Endothelial cell (in vitro differentiated cells): ENCODE measurements at regions not wholly inside any gene's neighbourhood (a gene's known extent, or its start where the extent isn't known, plus 50 kb on each side); places are given as distances from the start of the nearest gene placed in this dataset.
A peak's percentile ranks its signal among the peaks of the same experiment; 100 is the strongest.

Experiments
- DNase-seq: peaks from one replicate; pipeline ENCODE4 v3.0.0; 2021; ENCODE audit warnings: low spot score
- H3K27ac Mint-ChIP-seq: one replicate; pipeline ENCODE4 v1.8.0; 2021; ENCODE audit warnings: mixed read lengths, inconsistent platforms; ENCODE audit not compliant: unreplicated experiment
- H3K27me3 Mint-ChIP-seq: one replicate; pipeline ENCODE4 v1.8.0; 2021; ENCODE audit warnings: mild to moderate bottlenecking, moderate library complexity, mixed read lengths, inconsistent platforms; ENCODE audit not compliant: unreplicated experiment
- H3K36me3 Mint-ChIP-seq: one replicate; pipeline ENCODE4 v1.8.0; 2021; ENCODE audit warnings: mild to moderate bottlenecking, low read depth, mixed read lengths, inconsistent platforms; ENCODE audit not compliant: unreplicated experiment
- H3K4me1 Mint-ChIP-seq: one replicate; pipeline ENCODE4 v1.8.0; 2021; ENCODE audit warnings: mild to moderate bottlenecking, mixed read lengths, inconsistent platforms; ENCODE audit not compliant: unreplicated experiment
- H3K4me3 Mint-ChIP-seq: one replicate; pipeline ENCODE4 v1.8.0; 2021; ENCODE audit warnings: mild to moderate bottlenecking, mixed read lengths, inconsistent platforms; ENCODE audit not compliant: unreplicated experiment
- H3K9me3 Mint-ChIP-seq: one replicate; pipeline ENCODE4 v1.8.0; 2021; ENCODE audit warnings: mixed read lengths, inconsistent platforms; ENCODE audit not compliant: unreplicated experiment
- TF ChIP-seq, protein P1 (sequence below): fragments of 200-600 bp; sonication (generic); IDR thresholded peaks from one replicate; pipeline ENCODE4 v1.5.0; 2021; ENCODE audit warnings: antibody characterized with exemption; ENCODE audit not compliant: unreplicated experiment

DNA sequence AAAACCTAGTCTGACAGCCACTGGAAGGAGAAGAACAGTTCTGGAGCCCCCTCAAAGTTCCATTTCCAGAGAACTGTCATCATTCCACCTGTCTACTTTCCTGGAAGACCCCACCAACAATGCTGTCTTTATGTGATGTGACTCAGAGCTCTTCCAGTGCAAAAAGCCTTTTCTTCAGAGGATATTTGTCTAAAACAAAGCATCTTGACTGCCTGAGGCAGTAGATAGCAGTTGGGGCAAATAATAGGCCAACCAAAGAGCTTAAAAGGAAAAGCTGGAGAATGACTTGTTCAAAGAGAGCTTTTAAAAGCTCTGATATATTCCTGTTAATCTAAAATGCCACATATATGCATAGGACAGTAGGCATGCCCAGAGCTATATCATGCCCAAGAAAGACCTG, 62.6 kb downstream of the MIS18A start:
- no peaks in the 10 kb centered on the region for H3K36me3 Mint-ChIP-seq
- peaks cover 3% of the 10 kb centered on the region for H3K27me3 Mint-ChIP-seq
- no peak for DNase-seq
- no peaks in the 10 kb centered on the region for H3K9me3 Mint-ChIP-seq
- H3K4me1 Mint-ChIP-seq: peaks cover 2% of the 10 kb centered on the region
- no peak overlapping the region for H3K27ac Mint-ChIP-seq
- TF ChIP-seq, protein P1, sequence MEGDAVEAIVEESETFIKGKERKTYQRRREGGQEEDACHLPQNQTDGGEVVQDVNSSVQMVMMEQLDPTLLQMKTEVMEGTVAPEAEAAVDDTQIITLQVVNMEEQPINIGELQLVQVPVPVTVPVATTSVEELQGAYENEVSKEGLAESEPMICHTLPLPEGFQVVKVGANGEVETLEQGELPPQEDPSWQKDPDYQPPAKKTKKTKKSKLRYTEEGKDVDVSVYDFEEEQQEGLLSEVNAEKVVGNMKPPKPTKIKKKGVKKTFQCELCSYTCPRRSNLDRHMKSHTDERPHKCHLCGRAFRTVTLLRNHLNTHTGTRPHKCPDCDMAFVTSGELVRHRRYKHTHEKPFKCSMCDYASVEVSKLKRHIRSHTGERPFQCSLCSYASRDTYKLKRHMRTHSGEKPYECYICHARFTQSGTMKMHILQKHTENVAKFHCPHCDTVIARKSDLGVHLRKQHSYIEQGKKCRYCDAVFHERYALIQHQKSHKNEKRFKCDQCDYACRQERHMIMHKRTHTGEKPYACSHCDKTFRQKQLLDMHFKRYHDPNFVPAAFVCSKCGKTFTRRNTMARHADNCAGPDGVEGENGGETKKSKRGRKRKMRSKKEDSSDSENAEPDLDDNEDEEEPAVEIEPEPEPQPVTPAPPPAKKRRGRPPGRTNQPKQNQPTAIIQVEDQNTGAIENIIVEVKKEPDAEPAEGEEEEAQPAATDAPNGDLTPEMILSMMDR: no peak
- H3K4me3 Mint-ChIP-seq: no peak overlapping the region

DNA sequence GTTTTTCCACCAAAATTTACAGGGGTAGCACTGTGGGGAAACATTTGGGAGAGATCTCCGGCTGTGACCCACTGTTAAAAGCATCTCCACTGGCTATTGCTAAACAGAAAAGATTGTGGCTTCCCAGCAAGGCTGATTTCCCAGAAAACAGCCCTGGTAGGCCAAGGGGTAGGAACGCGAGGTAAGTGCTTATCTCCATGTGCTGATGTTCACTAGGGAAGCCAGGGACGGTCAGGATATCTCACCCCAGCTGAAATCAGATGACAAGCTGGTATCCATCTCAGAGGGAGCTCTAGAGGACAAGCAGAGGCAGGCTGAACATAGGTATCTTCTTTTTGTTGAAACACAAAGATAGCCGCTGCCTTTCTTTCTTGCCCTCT, 63.6 kb downstream of the MIS18A start:
- H3K27me3 Mint-ChIP-seq: peaks cover 3% of the 10 kb centered on the region
- TF ChIP-seq, protein P1: no peak
- peaks cover 2% of the 10 kb centered on the region for H3K4me1 Mint-ChIP-seq
- no peak for DNase-seq
- no peak overlapping the region for H3K4me3 Mint-ChIP-seq
- H3K27ac Mint-ChIP-seq: no peak overlapping the region
- H3K9me3 Mint-ChIP-seq: no peaks in the 10 kb centered on the region
- no peaks in the 10 kb centered on the region for H3K36me3 Mint-ChIP-seq

DNA sequence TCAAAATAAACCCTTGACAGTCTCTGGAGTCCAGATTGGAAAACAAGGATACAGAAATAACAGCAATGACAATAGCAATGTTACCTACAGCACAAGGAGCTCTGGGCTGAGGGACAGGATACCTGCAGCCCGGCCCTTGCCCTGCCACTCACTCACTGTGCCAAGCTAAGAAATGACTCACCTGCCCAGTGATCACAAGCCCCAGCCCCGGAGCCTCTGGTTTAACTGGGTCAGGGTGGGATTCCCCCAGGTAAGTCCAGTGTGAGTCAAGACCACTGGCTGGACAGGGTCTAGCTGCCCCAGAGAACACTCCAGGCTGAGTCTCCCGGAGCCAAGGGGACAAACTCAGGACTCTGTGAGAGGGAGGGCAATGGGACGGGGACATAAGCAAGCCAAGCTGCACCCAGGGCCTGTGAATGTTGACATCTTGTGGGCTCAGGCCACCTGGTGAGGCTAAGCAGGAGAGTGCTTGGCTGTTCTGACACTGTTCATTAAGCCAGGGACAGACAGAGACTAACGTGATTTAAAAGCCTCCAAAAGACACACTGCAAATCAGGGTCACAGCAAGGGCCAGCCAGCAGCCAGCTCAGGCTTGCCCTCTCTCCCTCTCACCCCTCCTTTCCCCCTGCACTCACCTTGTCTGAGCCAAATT, 64.1 kb downstream of the MIS18A start:
- no peak overlapping the region for H3K4me3 Mint-ChIP-seq
- TF ChIP-seq, protein P1: no peak

DNA sequence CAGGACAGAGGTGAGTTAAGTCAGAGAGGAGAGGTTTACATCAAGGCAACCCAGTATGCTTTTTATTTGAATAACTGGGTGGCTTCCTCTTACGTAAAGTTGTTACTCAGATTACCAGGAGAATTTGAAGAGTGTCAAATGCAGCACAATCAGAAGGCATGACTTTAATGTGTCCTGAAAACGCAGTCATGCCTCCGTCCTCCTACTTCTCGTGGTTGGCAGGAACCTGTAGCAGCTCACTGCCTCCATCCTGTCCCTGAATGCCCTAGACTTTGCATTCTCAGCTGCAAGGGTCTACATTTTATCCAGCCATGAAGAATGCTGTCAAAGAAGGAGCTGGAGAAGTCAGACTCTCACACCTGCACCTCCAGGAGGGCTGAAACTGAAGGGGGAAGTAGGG, 66.7 kb downstream of the MIS18A start:
- H3K27me3 Mint-ChIP-seq: peaks cover 1% of the 10 kb centered on the region
- no peak for DNase-seq
- peaks cover 2% of the 10 kb centered on the region for H3K4me1 Mint-ChIP-seq
- H3K9me3 Mint-ChIP-seq: no peaks in the 10 kb centered on the region
- no peak overlapping the region for H3K27ac Mint-ChIP-seq
- TF ChIP-seq, protein P1: no peak
- peak overlapping the region; percentile 23 for H3K4me3 Mint-ChIP-seq
- H3K36me3 Mint-ChIP-seq: no peaks in the 10 kb centered on the region

More for the DNA sequence above, 64.1 kb downstream of the MIS18A start:
- no peaks in the 10 kb centered on the region for H3K36me3 Mint-ChIP-seq
- H3K27ac Mint-ChIP-seq: no peak overlapping the region
- H3K4me1 Mint-ChIP-seq: peaks cover 2% of the 10 kb centered on the region
- H3K27me3 Mint-ChIP-seq: peaks cover 3% of the 10 kb centered on the region
- no peaks in the 10 kb centered on the region for H3K9me3 Mint-ChIP-seq
- DNase-seq: no peak

DNA sequence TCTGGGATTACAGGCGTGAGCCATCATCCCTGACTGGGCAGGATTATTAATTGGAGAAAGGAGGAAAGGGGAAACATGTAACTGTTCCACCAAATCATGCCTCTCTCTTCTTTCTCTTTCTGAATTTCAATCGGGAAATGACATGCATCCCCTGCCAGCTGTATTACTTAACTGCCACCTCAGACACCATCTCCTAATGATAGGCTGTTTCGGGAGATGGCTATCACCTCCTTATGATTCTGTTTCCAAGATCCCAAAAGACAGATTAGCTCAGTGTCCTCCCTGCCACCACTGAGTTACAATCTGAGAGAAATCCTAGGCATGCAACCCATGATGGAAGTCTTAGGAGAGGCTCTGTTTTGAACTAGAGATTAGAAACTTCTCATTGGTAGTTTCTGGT, 67.5 kb downstream of the MIS18A start:
- TF ChIP-seq, protein P1: no peak
- H3K4me3 Mint-ChIP-seq: no peak overlapping the region
- H3K4me1 Mint-ChIP-seq: peaks cover 2% of the 10 kb centered on the region
- H3K36me3 Mint-ChIP-seq: no peaks in the 10 kb centered on the region
- no peak for DNase-seq
- H3K27ac Mint-ChIP-seq: no peak overlapping the region
- H3K27me3 Mint-ChIP-seq: peaks cover 1% of the 10 kb centered on the region
- H3K9me3 Mint-ChIP-seq: no peaks in the 10 kb centered on the region
